B cell (primary cell): ENCODE measurements at regions not wholly inside any gene's neighbourhood (a gene's known extent, or its start where the extent isn't known, plus 50 kb on each side); places are given as distances from the start of the nearest gene placed in this dataset.

Experiments used
- CTCF ChIP-seq: fragments of 200-600 bp; IDR thresholded peaks from one replicate; pipeline ENCODE4 v1.8.0; 2022; ENCODE audit warnings: antibody characterized with exemption, mild to moderate bottlenecking
- EZH2 ChIP-seq: IDR thresholded peaks from 2 replicates; pipeline ENCODE4 v1.6.1; 2012; ENCODE audit warnings: borderline replicate concordance, low read depth, mild to moderate bottlenecking, moderate library complexity, low read length; ENCODE audit not compliant: insufficient read depth, poor library complexity, severe bottlenecking

DNA sequence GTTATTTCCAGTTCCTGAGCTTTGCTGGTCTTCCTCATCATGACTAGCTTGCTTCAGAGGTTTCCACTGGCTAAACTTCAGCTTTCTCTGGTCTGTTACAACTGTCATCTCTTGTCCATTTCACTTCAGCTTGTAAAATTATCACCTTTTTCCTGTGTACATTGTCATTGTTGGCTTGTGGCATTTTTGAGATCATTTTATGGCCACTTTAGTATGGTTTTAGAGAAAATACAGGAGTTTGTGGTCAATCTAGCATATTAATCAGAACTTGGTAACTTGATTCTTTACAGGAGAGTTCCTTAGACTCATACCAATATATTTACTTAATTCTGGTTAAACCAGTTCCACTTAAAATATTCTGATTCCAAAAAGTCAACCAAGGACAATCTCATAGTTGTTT lies 235.9 kb upstream of the KITLG start:
- TF ChIP-seq CTCF: no peak
- TF ChIP-seq EZH2: no peak
